ENCODE measurements at regions not wholly inside any gene's neighbourhood (a gene's known extent, or its start where the extent isn't known, plus 50 kb on each side); places are given as distances from the start of the nearest gene placed in this dataset.
A peak's percentile ranks its signal among the peaks of the same experiment; 100 is the strongest.
"Not testable (repeated sequence)": the region's sequence is repeated elsewhere in the genome, so short reads cannot be mapped to it uniquely, and the experiment has no call there.

GRCh38 chr10:42454313-42454712 lies 184.1 kb downstream of the ZNF33B start:
- TF ChIP-seq ZNF274 (IDR thresholded peaks at IDR 0.05; ENCODE audit: low read depth, low read length): no peak

DNA sequence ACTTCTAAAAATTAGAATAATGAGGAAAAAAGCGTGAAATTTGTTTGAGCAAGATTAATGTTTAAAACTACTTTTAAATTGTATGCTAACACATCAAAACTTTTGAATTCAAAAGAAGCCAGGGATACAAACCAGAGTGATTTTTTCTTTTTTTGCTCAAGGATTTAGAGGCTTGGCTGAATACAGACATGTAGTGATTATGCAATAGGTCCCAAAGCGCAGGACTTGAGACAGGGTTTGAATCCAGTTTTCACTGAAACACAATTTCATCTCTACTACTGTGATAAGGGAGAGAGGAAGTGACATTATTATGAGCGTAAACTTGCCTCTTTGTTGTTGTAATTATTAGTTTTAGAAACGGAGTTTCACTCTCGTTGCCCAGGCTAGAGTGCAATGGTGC lies 207.3 kb downstream of the ZNF33B start:
- no peak for TF ChIP-seq ZNF274 (IDR thresholded peaks at IDR 0.05; ENCODE audit: low read depth, low read length)
- H3K4me3 ChIP-seq (ENCODE audit: low read length): no peak overlapping the region

More at GRCh38 chr10:42454313-42454712, 184.1 kb downstream of the ZNF33B start:
- H3K4me3 ChIP-seq (ENCODE audit: low read length): no peak overlapping the region

DNA sequence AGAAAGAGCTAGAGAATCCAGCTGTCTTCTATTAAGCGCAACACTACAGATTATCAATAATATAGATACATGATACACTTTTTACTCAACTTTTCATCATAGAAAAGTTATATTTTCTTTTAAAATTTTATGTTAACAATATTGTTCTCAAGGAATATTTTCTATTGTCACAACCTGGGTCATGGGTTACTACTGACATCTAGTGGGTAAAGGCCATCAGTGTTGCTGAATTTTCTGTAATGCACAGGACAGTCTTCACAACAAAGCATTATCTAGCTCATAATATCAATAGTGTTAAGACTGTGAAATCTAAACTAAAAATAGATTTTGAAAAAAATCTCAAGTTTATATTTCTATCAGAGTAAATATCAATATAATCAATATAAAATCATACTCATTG lies 209.8 kb downstream of the ZNF33B start:
- TF ChIP-seq ZNF274 (IDR thresholded peaks at IDR 0.05; ENCODE audit: low read depth, low read length): no peak
- no peak overlapping the region for H3K4me3 ChIP-seq (ENCODE audit: low read length)

GRCh38 chr10:42422911-42423310 lies 215.5 kb downstream of the ZNF33B start:
- H3K4me3 ChIP-seq (ENCODE audit: low read length): no peak overlapping the region

GRCh38 chr10:42421812-42422211 lies 216.6 kb downstream of the ZNF33B start:
- H3K4me3 ChIP-seq (ENCODE audit: low read length): no peak overlapping the region
- TF ChIP-seq ZNF274 (IDR thresholded peaks at IDR 0.05; ENCODE audit: low read depth, low read length): no peak

More at GRCh38 chr10:42422911-42423310, 215.5 kb downstream of the ZNF33B start:
- TF ChIP-seq ZNF274 (IDR thresholded peaks at IDR 0.05; ENCODE audit: low read depth, low read length): no peak

DNA sequence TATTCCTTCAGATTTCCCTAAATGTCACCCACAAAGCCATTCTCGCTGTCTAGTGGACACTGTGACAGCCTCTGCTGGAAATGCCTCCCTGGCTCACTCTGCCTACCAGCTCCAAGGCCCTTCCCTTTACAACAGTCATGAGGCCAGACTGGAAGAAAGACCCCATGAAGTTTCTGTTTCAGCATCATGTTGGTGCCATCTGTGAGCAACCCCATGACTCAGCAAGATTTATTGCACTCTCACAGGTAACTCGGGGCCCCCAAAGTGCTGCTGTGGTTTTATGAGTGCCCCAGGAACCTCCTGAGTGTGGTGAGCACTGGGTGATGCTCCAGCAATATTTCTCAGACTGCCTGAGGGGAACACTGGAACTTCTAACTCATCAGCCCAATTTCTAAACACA lies 218.6 kb downstream of the ZNF33B start:
- no peak overlapping the region for H3K4me3 ChIP-seq (ENCODE audit: low read length)
- TF ChIP-seq ZNF274 (IDR thresholded peaks at IDR 0.05; ENCODE audit: low read depth, low read length): no peak

- no peak for TF ChIP-seq ZNF274 (IDR thresholded peaks at IDR 0.05; ENCODE audit: low read depth, low read length)
- no peak overlapping the region for H3K4me3 ChIP-seq (ENCODE audit: low read length)
Observed at GRCh38 chr10:42380926-42381547, 257.3 kb downstream of the ZNF33B start.

GRCh38 chr10:42367532-42368230 lies 270.7 kb downstream of the ZNF33B start:
- no peak for TF ChIP-seq ZNF274 (IDR thresholded peaks at IDR 0.05; ENCODE audit: low read depth, low read length)
- H3K4me3 ChIP-seq (ENCODE audit: low read length): peak overlapping the region; percentile 63; the same call in 1 of the 2 replicates

DNA sequence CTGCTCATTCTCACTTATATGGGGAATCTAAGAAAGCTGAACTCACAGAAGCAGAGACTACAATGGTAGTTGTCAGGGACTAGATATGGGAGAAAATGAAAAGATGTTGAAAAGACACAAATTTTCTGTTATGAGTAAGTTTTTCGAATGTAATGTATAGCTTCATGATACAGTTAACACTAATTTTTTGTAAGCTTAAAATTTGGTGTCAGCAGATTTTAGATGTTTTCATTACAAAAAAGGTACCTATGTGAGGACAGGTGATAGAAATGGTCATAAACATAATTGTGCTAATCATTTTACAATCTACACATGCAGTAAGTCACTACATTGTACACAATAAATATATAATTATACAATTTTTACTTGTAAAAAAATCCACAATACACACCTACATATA lies 286.6 kb downstream of the ZNF33B start:
- TF ChIP-seq ZNF274 (IDR thresholded peaks at IDR 0.05; ENCODE audit: low read depth, low read length): no peak
- H3K4me3 ChIP-seq (ENCODE audit: low read length): no peak overlapping the region

DNA sequence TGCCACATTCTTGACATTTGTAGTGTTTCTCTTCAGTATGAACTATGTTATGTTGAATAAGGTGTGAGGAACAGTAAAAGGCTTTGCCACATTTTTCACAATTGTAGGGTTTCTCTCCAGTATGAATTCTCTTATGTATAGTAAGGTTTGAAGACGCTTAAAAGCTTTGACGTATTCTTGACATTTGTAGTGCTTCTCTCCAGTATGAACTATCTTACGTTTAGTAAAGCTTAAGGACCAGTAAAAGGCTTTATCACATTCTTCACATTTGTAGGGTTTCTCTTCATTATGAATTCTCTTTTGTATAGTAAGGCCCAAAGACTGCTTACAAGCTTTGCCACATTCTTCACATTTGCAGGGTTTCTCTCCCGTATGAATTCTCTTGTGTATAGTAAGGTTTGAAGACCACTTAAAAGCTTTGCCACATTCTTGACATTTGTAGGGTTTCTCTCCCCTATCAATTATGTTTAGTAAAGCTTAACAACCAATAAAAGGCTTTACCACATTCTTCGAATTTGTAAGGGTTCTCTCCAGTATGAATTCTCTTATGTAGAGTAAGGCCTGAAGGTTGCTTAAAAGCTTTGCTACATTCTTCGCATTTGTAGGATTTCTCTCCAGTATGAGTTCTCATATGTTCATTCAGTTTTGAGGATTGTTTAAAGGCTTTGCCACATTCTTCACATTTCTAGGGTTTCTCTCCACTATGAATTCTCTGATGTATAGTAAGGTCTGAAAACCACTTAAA lies 301.6 kb downstream of the ZNF33B start:
- TF ChIP-seq ZNF274 (IDR thresholded peaks at IDR 0.05; ENCODE audit: low read depth, low read length): peak; percentile 45; the same call in 1 of the 2 replicates
- H3K4me3 ChIP-seq (ENCODE audit: low read length): not testable (repeated sequence)

GRCh38 chr10:42335653-42336296 lies 302.6 kb downstream of the ZNF33B start:
- not testable (repeated sequence) for H3K4me3 ChIP-seq (ENCODE audit: low read length)
- TF ChIP-seq ZNF274 (IDR thresholded peaks at IDR 0.05; ENCODE audit: low read depth, low read length): peak; percentile 56

- TF ChIP-seq ZNF274 (IDR thresholded peaks at IDR 0.05; ENCODE audit: low read depth, low read length): no peak
Observed at GRCh38 chr10:42304341-42304740, 334.0 kb downstream of the ZNF33B start.

GRCh38 chr10:42281896-42282295 lies 356.5 kb downstream of the ZNF33B start:
- not testable (repeated sequence) for H3K4me3 ChIP-seq (ENCODE audit: low read length)

More at GRCh38 chr10:42304341-42304740, 334.0 kb downstream of the ZNF33B start:
- no peak overlapping the region for H3K4me3 ChIP-seq (ENCODE audit: low read length)

GRCh38 chr10:42269788-42270187 lies 368.6 kb downstream of the ZNF33B start:
- not testable (repeated sequence) for H3K4me3 ChIP-seq (ENCODE audit: low read length)

DNA sequence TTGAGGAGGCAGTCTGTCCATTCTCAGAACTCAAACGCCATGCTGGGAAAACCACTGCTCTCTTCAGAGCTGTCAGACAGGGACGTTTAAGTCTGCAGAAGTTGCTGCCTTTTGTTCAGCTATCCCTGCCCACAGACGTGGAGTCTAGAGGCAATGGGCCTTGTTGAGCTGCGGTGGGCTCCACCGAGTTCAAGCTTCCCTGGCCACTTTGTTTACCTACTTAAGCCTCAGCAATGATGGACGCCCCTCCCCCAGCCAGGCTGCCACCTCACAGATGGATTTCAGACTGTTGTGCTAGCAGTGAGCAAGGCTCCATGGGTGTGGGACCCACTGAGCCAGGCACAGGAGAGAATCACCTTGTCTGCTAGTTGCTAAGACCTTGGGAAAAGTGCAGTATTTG lies 375.1 kb downstream of the ZNF33B start:
- H3K4me3 ChIP-seq (ENCODE audit: low read length): not testable (repeated sequence)

DNA sequence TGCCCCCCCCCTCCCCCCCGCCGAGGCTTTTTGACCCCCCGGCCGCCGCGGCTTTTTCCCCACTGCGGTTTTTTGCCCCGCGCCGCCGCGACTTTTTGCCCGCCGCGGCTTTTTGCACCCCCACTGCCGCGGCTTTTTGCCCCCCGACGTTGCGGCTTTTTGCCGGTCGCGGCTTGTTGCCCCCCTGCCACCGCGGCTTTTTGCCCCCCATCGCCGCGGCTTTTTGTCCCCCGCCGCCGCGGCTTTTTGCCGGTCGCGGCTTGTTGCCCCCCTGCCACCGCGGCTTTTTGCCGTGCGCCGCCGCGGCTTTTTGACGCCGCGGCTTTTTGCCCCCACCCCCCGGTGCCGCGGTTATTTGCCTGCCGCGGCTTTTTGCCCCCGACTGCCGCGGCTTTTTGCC lies 395.4 kb downstream of the ZNF33B start:
- not testable (repeated sequence) for H3K4me3 ChIP-seq (ENCODE audit: low read length)

All from GM08714 (cell line).